GM19238 (cell line): ENCODE measurements at regions not wholly inside any gene's neighbourhood (a gene's known extent, or its start where the extent isn't known, plus 50 kb on each side); places are given as distances from the start of the nearest gene placed in this dataset.
A peak's percentile ranks its signal among the peaks of the same experiment; 100 is the strongest.
"Not testable (repeated sequence)": the region's sequence is repeated elsewhere in the genome, so short reads cannot be mapped to it uniquely, and the experiment has no call there.

Experiments
- DNase-seq: peaks from one replicate; pipeline ENCODE4 v3.0.0; 2011; ENCODE audit warnings: low spot score; ENCODE audit not compliant: insufficient read length

DNA sequence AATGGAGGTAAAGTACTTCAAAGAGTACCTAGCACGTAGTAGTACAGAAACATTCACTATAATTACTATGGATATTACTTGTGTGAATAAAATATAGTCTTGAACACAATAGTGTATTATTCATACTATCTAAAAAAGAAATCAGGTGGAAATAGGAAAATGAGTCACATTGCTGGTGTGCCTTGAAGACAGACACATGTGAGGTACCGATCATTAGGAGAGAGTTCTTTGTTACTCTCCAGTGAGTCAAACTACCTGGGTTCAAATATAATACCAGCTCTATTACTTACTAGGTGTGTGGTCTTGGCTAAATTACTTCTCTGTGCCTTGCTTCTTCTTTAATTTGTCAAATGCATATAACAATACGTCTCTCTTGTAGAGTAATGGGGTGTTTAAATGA, 50.8 kb upstream of the BEND6 start:
- DNase-seq = no peak

DNA sequence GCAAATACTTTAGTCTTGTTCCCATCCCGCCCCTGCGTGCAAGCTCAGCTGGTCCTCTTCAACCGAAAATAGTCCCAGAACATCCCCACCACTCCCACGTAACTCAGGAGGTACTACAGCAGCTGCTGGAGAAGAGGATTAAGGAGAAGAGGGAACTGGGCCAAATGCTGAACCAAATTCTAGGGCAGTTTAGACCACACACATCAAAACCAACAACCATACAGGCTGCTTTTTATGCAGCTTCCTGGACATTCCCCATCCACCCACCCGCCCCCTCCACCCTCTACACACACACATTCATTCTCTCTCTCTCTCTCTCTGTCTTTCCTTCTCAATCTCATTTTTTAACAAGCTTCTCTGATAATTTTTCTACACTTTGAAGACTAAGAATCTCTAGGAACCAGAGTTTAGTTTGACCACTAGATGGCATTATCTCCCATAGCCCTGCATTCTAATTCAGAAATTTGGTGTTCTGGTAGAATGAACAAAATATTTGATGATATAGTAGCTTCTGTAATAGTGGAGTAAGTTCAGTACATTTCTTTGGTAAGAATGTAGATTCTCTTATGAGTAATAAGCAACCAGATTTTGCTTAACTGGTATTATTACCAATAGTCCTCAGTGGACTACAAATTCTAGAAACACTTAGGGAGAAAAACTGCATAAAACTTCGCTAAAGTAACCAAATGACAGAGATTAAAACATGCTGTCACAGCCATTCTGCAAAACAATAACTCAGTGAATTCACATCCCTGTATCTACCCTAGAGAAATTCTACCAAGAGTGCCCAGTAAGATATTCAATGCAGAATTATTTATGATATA, 52.1 kb upstream of the BEND6 start:
- no peak for DNase-seq

DNA sequence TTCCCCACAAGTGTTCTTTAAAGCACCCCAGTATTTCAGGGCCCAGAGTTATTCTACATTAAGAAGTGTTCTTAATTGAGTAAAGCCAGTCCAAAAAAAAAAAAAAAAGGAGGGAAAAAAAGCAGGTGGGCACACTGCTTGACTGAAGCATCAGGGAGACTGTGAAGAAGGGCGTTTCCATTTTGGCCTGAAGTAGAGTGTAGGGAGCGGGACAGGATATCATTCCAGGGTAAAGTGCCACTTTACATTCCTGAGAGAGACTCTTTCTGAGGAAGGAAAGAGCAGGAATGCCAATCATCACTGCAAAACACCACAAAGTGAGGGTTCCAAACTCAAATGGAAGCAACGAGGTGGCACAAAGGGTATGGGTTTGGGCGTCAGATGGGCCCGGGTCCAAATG, 54.1 kb upstream of the BEND6 start:
- DNase-seq = no peak

- no peak for DNase-seq
These were observed 55.2 kb upstream of the BEND6 start for GRCh38 chr6:56899753-56900152.

DNA sequence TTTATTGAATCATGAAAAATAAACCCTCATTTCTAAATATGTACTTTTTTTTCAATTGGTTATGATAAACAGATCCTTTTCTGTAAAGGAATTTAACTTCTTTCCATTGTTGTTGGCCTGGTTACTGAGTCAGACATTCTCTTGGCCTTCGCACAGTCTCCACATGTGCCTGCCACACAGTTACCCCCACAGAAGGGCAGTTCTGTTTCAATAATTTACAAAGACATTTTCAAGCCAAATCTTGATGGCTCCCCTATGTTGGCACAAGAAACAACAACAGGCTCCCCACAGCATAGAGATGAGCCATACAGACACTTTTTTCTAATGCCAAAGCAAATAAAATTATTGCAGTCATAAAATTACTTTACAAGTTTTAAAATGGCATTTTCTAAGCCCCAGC, 55.6 kb upstream of the BEND6 start:
- no peak for DNase-seq

GRCh38 chr6:56897789-56898529, 56.9 kb upstream of the BEND6 start:
- no peak for DNase-seq

GRCh38 chr6:56891754-56892153, 63.2 kb upstream of the BEND6 start:
- no peak for DNase-seq

GRCh38 chr6:56890683-56891429, 64.1 kb upstream of the BEND6 start:
- peak; percentile 37 for DNase-seq

DNA sequence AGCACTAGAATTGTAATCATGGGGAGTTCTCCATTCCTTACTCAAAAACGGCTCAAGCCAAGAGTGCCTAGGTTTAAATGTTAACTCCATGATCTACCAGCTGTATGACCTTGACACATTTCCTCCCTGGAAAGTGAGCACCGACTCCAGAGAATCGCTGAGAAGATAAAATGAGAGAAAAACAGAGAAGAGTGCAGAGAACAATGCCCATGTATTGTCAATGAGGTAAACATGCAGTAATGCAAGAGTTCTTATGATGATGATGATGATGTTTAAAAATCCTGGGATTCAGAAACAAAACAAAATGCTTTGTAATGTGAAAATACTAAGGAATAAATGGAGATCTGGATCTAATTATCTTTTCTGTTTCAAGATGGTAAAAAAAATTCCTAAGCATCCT, 64.8 kb upstream of the BEND6 start:
- no peak for DNase-seq

GRCh38 chr6:56889492-56889891, 65.4 kb upstream of the BEND6 start:
- no peak for DNase-seq

- DNase-seq = no peak
These were observed 66.2 kb upstream of the BEND6 start for GRCh38 chr6:56888687-56889086.

GRCh38 chr6:56887086-56887485, 67.8 kb upstream of the BEND6 start:
- DNase-seq = no peak

GRCh38 chr6:56877922-56878321, 77.0 kb upstream of the BEND6 start:
- DNase-seq = no peak

GRCh38 chr6:56875961-56876360, 78.9 kb upstream of the BEND6 start:
- no peak for DNase-seq

DNA sequence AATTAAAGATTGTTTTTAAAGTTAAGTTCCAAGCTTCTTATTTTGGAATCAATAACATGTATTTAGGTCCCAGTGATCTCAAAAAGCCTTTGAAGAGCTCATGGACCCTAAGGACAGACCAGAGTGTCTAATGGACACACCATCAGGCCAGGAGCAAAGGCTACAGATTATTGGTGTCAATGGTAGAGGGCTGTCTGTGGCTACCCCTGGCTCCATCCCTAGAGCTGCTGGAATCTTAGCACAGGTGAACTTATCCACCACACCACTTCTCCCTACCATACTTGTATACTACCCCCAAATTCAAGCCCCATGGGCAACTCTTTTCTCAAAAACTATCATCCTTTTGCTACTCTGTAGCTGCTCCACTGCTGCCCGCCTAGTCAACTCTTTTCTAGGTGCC, 79.4 kb upstream of the BEND6 start:
- no peak for DNase-seq

DNA sequence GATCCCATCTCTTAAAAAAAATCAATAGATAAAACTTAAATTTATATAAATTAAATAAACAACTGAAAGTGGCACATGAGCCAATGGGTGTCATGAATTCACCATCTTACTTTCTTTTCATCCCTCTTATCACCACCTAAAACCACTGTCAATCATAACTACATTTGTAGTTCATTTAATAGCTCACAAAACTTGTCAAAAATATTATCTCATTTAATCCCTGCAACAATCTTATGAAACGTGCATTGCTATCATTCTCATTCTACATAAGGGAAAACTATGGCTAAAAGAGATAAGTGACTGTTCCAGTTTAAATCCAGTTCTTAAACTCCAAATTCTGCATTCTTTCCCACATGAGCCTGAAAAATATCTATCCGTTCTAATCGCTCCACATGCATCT, 80.6 kb upstream of the BEND6 start:
- DNase-seq = no peak

DNA sequence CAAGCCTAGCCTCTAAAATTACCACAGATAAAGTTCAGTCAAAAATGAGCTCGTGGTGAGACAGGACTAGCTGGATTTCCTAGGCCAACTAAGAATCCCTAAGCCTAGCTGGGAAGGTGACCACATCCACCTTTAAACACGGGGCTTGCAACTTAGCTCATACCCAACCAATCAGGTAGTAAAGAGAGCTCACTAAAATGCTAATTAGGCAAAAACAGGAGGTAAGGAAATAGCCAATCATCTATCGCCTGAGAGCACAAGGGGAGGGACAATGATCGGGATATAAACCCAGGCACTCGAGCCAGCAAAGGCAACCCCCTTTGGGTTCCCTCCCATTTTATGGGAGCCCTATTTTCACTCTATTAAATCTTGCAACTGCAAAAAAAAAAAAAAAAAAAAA, 84.9 kb upstream of the BEND6 start:
- not testable (repeated sequence) for DNase-seq

DNA sequence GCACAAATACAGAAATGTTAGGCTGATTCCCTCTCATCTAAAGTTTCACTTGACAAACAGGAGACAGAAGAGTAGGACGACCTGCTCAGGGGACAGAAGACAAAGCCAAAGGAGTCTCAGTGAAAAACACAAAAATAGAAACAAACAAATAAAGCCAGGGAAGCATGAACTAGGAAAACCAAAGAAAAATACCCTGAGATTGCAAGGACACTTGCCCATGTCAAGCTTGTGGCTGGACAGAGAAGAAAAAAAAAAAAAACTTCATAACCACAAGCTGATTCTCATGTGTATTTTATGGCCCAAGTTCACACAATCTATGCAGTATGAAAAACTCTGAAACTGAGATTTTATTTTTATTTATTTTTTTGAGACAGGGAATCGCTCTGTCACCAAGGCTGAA, 85.6 kb upstream of the BEND6 start:
- no peak for DNase-seq

DNA sequence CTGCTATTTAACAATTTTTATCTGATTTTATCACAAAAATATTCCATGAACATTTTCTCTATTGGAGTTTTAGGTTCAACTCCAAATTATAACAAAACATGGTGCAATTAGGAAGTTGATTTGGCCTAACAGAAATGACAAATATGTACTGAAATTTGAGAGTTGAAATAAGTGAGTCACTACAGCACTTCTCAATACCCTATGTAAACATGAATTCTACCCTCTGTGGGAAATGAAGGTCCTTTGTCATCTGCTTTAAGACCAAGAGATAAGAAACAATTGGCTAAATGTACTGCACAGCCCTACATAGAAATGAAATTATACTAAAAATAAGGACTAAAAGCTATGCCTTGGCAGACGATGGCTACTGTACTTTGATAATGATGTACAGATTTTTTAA, 86.2 kb upstream of the BEND6 start:
- no peak for DNase-seq

GRCh38 chr6:56866917-56867522, 87.9 kb upstream of the BEND6 start:
- no peak for DNase-seq

- no peak for DNase-seq
These were observed 89.6 kb upstream of the BEND6 start for GRCh38 chr6:56865081-56865875.
